GM12874 (cell line): ENCODE measurements at regions not wholly inside any gene's neighbourhood (a gene's known extent, or its start where the extent isn't known, plus 50 kb on each side); places are given as distances from the start of the nearest gene placed in this dataset.

Source experiments
- CTCF ChIP-seq: IDR thresholded peaks from 2 replicates; pipeline ENCODE4 v1.5.1; 2011; ENCODE audit warnings: low read depth, mild to moderate bottlenecking, control low read depth, low read length, moderate library complexity; ENCODE audit not compliant: insufficient read depth

DNA sequence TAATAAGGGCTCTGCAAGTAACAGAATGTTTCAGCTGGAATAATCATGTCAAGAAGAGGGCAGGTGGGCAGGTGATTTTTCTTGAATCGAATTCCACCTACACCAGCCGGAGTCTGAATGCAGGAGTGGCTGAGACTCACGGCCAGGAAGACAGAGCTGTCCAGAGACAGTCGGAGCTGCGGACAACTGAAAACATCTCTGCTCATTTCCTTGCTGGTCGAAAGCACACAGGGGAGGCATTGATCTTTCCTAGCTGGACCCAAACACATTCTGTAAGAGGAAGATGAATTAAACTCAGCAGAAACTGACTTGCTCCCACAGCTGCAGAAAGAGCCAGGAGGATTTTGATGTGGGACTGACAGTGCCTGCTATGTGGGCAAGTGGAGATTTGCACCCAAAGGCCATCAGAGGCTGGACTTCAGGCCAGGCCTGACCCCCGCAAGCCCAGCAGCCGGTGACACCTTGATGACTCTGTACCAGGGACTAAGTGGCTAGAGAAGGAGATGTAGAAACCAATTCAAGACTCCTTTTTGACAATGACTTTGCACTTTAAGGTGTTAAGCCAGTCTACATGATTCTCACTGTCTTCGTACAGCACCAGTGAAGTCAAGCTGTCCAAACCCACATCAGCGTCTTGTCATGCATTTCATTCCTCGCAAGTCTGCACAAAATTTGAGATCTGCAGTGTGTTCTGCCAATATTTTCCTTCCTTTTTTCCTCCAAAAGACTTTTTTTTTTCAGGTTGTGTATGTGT is 169.4 kb downstream of the TEX36 start:
- TF ChIP-seq CTCF, result no peak

- no peak for TF ChIP-seq CTCF
Measured at GRCh38 chr10:125510998-125511397, 172.0 kb downstream of the TEX36 start.

DNA sequence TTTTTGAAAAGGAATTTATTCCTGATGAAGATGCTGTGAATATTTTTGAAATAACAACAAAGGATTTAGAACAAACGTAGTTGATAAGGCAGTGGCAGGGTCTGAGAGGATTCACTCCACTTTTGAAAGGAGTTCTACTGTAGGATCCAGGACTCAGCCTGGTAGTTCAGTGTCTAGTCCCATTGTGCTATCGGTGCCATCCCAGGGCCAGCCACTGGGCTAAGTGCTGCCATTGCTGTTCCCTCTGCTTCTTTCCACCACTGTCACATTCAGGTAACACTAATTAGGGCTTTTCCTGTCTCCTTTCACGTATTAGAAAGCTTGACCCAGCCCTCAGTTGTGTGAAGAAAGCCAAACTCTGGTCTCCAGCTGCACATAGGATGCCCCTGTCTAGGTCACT is 177.3 kb downstream of the TEX36 start:
- TF ChIP-seq CTCF, result no peak

- TF ChIP-seq CTCF, result no peak
Measured at GRCh38 chr10:125502276-125502675, 180.7 kb downstream of the TEX36 start.

DNA sequence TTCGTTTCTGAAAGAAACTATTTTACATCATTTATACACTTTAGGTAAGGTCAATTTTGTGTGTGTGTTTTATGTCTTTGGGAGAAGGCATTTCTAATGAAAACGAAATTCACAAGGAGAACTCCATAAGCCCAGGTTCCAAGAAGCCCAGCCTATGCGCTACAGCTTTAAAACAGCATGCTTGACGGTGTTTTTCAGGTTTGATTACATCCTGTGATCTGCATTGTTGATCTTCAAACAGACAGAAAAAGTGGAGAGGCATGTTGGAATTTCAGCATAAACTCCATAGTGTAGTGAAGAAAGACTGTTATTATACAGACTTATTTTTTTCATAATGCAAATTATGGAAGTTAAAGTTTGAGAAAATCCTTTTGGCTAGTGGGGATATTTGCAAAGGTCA is 187.6 kb downstream of the TEX36 start:
- TF ChIP-seq CTCF, result no peak

DNA sequence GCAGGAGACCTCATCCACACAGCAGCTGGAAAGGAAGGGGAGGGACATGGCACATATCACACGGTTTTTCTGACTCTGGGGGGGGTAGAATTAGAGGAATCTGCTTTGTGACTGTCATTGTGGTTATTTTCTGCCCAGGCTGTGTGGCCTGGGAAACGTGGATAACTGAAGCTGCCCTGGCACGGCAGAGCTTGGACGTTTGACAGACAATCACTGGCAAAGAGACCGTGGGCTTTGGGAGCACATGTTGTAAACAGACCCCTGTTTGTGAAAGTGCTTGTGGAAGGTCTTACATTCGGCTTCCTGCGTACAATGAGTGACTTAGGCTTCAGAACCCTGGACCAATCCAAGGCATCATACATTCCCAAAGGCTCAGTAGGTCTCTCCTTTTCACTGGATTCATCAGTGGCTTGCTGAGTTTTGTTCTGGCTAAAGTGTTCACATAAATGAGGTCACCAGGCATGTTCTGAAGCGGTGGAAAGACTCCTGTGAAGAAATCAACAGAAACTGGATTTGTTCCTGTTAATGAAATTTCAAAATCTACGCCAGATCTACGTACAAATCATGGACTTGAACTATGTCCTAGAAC is 188.2 kb downstream of the TEX36 start:
- no peak for TF ChIP-seq CTCF

- no peak for TF ChIP-seq CTCF
Measured at GRCh38 chr10:125491381-125491780, 191.6 kb downstream of the TEX36 start.
